Right lobe of liver (tissue), 4 donors: ENCODE measurements at regions not wholly inside any gene's neighbourhood (a gene's known extent, or its start where the extent isn't known, plus 50 kb on each side); places are given as distances from the start of the nearest gene placed in this dataset.

ENCODE experiments used
- POLR2A ChIP-seq: fragments of 450-650 bp; IDR thresholded peaks from one replicate; pipeline ENCODE4 v1.6.1; 2017; ENCODE audit warnings: antibody characterized with exemption, mild to moderate bottlenecking
- TF ChIP-seq, protein P1 (sequence below), 4 donors: fragments of 200-600 bp in 3 of 4; fragments of 450-650 bp in 1 of 4; IDR thresholded peaks; one replicate each; pipeline versions ENCODE4 v1.5.1 to v1.8.0; 2016 to 2022; ENCODE audit warnings: antibody characterized with exemption in 4 of 4, mild to moderate bottlenecking in 2 of 4
- donor health status: DM: no; HTN: no; CAD: no.
- donor health status: DM: no; HTN: no; CAD: no.
- donor health status: DM: no; HTN: yes; CAD: no.

DNA sequence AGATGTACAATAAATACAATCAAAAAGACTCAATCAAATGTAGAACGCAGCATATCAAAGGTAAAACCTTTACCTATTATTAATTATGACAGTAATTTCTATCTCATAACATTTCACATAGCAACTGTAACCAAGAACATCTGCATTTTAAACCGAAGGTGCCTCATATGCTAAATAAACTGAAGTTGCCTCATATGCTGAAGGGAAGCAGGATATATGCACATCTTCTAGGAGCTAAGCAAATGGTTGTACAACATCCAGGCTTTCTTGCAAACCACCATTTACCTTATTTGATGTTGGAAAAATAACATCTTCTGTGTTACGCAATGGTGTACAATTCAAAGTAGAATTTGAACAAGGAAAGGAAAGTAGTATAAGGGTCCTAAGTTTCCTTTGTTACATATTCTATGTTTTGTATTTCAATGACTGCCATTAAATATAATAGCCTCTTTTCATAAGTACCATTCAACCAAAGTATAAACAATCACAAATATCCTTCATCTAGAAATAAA, 145.9 kb downstream of the SATB1 start:
- TF ChIP-seq, protein P1, sequence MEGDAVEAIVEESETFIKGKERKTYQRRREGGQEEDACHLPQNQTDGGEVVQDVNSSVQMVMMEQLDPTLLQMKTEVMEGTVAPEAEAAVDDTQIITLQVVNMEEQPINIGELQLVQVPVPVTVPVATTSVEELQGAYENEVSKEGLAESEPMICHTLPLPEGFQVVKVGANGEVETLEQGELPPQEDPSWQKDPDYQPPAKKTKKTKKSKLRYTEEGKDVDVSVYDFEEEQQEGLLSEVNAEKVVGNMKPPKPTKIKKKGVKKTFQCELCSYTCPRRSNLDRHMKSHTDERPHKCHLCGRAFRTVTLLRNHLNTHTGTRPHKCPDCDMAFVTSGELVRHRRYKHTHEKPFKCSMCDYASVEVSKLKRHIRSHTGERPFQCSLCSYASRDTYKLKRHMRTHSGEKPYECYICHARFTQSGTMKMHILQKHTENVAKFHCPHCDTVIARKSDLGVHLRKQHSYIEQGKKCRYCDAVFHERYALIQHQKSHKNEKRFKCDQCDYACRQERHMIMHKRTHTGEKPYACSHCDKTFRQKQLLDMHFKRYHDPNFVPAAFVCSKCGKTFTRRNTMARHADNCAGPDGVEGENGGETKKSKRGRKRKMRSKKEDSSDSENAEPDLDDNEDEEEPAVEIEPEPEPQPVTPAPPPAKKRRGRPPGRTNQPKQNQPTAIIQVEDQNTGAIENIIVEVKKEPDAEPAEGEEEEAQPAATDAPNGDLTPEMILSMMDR (IDR thresholded peaks at IDR 0.05): no peak
- TF ChIP-seq POLR2A: no peak
